Dedifferentiated amniotic fluid mesenchymal stem cell (primary cell): ENCODE measurements at regions not wholly inside any gene's neighbourhood (a gene's known extent, or its start where the extent isn't known, plus 50 kb on each side); places are given as distances from the start of the nearest gene placed in this dataset.
"Not testable (repeated sequence)": the region's sequence is repeated elsewhere in the genome, so short reads cannot be mapped to it uniquely, and the experiment has no call there.

Experiments used
- DNase-seq: peaks from one replicate; pipeline ENCODE4 v3.0.0-alpha.2; 2016; ENCODE audit errors: extremely low spot score

DNA sequence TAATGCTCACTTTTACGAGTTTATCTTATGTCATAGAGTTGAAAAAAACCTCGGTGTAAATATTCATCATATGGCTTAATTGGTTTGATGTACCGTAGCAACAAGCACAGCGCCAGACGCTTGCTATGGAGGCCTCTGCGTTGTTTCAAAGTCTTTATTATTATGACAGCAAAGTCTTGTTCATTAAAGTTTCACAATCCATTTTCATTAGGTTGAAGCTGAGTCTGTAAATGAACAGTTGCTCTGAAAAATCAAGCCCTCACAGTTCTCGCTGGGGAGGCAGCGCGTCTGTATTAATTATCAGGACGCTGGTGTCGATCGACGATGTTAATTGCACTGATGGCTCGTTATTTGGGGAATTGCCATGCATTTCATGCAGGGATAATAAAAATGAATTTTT is 185.6 kb downstream of the INSC start:
- DNase-seq: no peak

DNA sequence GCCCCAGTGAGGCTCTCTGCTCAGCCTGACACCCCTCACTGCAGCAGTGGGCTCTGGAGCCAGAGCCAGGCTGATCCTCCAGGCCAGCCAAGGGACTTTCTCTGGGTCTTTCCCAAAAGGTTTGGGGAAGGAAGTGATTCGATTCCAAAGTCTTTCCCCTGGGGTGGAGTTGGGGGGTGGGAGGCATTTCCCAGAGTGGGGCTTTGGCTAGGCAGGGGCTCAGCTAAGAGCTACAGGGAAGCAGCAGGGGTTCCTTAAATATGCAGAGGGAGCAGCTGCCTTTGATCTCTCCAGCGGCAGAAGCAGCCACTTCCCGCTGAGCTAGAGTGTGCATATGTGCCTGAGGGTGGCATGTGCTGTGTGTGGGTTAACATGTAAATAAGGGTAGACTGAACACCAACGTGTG is 192.9 kb downstream of the INSC start:
- DNase-seq: no peak

DNA sequence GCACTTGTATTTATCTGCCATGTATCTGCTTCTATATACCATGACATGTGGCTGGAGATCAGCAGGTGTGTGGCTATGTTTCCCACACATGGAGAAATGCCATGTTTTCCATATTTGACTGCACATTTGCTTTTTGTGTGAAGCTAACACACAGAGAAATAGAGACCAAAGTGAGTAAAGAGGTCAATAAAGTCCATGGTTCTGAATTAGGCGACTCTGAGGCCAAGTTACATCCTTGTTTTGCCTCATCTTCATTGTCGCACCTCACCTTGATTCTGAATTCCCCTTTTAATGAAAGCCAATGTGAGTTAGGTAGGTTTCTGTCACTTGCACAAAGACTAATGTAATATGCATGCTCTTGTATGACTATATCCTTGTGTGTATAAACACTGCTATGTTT is 194.1 kb downstream of the INSC start:
- DNase-seq: no peak

DNA sequence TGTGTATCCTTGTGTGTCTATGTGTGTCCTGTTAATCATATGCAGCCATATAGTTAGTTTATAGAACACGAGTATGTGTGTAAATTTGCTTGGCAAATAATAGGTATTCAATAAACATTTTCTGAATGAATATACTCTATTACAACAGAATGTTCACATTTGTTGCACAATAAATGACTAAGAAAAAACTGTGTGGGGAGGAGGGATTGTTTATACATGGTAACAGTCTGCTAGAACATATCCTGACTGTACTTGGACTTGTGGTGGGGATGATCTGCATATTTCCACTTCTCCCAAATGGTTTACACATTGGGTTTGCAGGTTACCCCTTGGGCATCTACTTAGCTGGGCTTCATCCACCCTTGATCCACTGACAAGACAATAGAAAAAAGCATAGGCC is 194.6 kb downstream of the INSC start:
- DNase-seq: no peak

DNA sequence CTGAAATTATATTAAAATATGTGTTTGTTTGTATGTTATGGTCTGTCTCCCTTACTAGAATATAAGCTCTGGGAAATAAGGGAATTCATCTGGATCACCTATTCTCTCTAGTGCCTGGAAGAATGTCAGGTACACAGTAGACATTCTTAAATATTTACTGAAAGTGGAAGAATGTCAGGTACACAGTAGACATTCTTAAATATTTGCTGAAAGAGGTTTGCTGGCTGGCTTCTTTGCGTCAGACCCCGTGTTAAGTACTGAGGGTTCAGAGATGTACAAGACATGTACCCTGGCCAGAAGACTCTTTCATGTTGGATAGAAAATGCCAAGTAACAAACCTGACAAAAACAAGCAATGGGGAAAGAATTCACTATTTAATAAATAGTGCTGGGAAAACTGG is 199.1 kb downstream of the INSC start:
- no peak for DNase-seq

DNA sequence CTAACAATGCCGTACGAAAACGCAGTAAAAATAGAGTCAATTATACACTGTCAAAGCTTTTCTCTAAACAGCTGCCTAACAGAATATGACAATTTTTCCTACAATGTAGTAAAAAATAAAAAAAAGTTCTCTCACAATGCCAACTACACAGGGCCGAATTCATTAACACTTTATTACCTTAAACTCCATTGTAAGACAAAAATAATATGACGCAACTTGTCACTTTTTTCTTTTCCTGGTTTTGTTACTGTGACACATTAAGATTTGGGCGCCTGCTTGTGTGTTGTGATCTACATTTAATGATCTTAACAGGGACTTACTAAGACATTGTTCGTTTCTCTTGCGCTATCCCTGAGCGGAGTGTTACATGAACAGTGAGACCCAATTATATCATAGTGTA is 204.1 kb downstream of the INSC start:
- no peak for DNase-seq

DNA sequence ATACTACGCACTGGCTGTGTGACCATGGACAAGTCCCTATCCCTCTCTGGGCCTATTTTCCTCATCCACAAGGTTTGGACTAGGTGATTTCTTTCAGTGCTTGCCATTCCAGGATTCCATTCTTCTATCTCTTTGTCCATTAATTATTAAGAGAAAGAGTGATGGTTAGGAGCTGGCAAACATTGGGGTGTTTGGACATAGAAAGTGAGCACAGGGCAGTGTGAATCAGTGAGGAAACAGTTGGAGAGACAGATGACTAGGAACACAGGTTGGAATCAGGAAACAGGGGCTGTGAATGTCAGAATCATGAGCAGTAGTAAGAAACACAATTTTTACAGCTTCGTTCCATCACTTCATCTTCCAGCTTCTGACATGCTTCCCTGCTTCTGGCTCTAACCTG is 211.8 kb downstream of the INSC start:
- DNase-seq: no peak

DNA sequence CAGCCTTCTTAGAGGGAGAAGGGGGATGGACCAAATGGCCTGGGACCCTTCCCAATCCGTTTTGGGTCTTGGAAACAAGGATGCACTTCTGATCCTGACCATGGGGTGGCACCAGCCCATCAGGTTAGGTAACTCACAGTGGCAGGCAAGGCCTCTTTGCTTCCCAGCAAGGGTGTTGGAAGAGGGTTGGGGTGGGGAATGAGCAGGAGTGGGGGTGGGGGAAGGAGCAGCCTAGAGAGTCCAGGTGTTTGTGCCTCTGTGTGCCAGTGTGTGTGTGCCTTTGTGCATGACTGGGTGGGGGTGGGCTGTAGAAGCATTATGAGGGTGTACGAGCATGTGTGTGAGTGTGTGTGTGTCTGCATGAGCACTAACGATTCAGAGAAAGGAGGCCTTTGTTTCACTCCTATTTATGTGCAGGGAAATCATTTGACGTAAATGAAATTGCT is 213.1 kb downstream of the INSC start:
- DNase-seq: no peak

DNA sequence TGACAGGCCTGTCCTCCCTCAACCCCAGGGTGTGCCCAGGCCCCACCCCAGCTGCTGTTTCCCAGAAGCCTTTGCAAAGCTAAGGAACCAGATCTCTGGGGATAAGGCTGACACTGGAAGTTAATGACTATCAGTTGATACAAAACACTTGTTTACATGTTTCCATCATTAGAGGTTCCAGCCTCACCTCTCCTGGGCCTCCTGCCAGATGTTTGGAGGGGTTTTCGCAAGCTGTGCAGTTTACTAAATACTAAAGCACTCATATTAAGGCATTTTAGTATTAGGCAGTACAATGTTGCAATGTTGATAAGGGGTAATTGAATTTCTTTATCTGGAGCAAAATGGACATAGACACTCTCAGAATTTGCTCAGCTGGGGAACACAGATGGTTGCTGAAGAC is 218.7 kb downstream of the INSC start:
- no peak for DNase-seq

DNA sequence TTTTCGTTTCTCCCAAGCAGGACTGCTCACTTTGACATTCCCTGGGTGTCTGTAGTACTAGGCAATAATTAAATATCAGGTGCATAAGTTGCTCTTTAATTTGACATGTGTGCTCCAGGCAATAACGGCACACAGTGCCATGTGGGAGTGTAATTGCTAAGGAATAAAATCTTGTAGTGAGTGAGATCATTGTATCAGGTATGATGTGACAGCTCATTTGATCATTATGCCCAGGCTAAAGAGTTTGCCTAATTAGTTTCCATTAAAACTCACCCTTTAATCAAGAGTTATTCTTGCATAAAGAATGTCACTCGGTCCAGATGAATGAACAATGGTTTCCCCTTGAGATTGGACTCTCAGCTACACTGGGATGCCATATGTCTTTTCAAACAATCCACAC is 220.0 kb downstream of the INSC start:
- no peak for DNase-seq

DNA sequence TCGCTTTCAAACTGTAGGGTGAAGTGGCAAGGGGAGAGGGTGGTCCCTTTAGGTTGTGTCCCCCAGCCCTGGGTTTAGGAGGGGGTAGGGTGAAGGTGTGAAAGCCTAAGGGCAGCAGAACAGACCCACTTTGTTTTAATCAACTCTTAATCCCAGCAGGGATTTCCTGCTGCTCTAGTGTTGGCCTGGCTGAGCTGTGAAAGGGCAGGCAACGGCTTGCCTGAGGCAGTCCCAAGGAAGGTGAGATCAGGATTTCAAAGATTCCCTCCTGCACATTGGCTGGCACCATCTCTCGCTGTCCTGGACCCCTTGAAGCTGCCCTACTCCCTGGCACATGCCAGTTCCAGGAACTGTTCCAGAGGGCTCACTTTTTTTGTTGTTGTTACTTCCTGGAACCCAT is 221.3 kb downstream of the INSC start:
- DNase-seq: no peak

DNA sequence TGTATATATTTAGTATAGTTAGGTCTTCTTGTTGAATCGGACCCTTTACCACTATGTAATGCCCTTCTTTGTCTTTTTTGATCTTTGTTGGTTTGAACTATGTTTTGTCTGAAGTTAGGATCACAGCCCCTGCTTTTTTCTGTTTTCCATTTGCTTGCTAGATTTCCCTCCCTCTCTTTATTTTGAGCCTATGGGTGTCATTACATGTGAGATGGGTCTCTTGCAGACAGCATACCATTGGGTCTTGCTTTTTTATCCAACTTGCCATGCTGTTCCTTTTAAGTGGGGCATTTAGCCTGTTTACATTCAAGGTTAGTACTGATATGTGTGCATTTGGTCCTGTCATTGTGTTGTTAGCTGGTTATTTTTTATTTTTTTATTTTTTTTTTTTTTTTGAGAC is 224.6 kb downstream of the INSC start:
- no peak for DNase-seq

DNA sequence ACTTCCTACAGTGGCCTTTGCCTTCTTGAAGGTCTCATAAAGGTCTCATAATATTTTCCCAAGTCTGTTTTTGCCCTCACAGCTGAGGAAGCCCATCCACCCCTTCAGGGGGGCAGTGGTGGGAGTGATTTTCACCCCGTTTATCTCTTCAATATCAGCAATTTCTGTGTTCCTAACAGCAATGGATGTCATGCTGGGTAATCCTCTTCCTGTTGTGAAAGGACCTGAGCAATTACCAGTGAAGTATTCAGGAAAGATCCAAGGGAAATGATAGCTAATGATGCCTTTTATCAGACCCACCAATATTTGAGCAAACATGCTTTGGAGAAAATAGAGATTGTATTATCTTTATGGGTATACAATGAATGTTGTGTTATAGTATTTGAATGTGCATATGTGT is 226.9 kb downstream of the INSC start:
- DNase-seq: no peak

DNA sequence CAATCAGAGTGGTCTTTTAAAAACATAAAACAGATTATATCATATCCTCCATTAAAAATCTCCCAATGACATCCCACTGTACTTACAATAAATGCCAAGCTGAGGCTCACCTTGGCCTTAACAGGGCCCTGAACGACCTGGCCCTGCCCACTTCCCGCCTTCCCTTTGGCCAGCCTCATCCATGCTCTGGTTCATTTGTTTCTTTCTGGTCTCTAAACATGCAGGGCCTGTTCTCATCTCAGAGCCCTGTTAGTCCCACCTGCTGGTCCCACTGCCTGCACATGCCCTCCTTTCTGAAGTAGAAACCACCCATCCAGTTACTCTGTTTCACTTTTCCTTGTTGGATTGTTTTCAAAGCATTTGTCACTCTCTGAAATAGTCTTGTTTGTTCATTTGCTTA is 227.4 kb downstream of the INSC start:
- no peak for DNase-seq

DNA sequence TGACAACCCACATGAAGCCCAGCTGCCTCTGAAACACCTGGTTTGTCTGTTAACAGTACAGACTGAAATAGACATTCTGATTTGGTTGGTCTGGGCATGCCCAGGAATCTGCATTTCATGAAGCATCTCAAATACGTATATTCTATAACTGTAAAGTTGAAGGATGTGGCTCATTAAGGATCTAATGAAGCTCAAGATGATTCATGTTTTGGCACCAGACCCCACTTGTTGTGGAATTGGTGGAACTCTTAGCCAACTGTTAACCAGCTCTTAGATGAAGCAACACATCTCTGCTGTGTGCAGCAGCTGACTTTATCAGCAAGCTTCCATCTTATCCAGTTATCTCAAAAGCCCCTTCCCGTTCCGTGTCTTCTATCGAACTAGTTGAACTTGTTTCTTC is 232.2 kb downstream of the INSC start:
- DNase-seq: no peak

DNA sequence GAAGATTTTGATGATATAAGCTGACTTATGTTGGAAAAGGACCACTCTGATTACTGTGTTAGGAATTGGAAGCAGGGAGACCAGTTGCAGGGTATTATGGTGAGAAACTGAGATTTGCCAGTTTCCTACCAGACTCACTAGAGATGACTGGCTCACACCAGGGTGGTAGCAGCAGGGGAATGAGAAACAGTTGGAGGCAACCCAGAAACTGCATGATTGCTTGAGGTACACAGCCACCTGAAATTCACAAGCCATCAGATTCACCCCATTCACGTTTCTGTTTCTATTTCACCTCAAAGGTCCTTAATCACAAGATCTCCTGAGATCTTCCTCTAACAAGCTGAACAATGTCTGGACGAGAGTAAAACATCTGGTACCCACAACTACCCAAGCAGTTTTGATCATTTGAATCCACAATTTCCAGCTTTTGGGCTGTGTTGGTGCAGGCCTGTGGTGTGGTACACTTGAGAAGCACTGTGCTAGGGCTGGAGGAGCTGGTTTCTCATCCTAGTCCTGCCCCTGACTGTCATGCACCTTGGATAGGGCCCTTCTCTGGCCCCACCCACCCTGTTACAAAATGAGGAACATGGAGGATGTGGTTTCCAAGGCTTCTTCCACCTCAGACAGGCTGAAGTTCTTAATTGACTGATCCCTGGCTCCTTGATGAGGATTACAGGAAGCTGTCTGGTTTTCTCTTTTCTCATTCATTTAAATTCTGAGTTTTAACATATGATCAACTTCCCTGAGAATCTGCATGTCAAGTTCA is 233.4 kb downstream of the INSC start:
- DNase-seq: no peak

DNA sequence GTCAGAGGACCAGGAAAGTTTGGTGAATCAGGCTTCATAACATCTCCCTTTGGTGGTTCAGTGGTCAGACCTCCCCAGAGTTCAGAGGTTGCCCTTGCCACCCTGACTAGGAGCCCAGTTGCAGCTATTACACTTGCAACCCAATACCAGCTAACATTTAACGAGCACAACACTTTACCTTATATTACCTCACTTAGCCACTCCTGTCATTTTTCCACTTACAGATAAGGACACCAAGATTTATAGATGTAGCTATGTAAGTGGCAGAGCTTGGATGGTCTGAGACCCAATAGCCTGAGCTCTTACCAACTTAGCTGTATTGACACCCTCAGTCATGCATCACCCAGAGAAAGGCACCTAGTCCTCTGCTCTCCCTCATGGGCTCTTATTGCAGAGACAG is 234.7 kb downstream of the INSC start:
- DNase-seq: no peak

DNA sequence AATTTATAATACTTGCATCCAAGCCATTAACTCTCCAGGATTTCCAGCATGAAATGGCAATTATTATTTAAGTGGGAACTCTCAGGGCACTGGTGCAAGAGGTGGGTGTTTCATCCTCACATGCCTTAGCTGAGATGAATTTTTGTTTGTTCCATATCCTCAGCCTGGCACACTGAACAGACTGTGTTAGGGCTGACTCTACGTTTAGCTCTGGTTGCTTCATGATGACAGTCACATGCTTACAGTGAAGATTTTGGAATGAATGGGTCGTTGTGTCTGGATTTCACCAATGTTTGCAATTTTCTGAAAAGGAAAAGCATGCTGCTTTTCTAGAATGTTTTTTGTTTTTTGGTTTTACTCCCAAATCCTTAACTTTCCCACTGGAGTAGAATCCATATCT is 246.6 kb downstream of the INSC start:
- no peak for DNase-seq

DNA sequence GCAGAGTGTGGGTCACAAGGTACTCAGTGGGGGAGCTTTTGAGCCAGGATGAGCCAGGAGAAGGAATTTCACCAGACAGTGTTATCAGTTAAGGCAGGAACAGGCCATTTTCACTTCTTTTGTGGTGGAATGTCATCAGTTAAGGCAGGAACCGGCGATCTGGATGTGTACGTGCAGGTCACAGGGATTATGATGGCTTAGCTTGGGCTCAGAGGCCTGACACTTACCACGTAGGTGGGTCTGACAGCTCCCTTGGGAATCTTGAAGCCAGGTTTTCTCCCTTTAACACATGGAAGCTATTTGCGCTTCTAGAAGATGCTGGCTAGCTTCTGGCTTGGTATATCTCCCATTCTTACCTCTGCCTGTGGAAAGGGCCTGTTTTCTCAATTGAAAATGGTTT is 250.6 kb downstream of the INSC start:
- DNase-seq: not testable (repeated sequence)

DNA sequence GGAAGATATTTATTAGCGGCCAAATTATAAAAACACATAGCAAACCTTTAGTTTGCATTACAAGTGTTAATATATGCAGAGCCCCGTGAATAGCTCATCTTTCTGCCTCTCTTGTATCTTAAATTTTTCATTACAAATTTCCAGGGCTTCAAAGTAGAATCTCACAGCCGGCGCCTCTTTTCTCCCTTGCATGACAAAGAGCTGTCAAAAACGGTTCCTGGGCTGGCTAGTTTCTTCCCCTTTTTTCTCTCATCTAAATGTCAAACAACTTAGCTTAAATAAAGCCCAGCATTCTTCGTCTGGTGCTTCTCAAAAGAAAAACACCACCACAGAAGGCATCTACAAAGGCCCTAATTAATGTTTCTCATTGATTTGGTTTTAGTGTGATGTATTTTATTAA is 253.0 kb downstream of the INSC start:
- no peak for DNase-seq

DNA sequence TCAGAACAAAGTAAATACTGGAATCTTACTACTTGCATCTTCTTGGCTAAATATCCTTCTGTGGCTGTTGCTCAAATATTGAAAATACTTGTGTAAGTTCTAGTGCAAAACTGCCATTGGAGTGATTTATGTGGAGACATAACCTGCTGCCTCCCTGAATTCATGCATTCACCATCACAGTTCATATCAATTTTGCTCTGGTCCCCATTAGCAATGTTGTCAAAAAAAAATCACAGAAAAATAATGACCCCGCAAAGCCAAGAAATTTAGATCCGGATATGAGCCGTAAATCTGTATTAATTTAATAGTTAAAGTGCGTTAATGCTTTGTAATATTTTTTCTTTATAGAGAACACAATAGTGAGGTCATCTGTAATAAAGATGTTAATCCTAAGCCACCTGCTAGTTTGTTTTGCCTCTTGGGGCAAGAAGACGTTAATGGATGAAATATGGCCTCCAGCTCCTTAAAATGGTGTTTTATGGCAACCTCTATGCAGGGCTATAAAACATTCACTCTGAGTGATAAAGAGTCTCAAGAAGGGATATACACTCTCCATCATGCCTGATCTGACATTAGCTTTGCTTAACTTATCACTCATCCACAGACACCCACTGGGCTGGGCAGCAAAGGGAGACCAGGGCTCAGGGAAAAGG is 255.9 kb downstream of the INSC start:
- DNase-seq: no peak

DNA sequence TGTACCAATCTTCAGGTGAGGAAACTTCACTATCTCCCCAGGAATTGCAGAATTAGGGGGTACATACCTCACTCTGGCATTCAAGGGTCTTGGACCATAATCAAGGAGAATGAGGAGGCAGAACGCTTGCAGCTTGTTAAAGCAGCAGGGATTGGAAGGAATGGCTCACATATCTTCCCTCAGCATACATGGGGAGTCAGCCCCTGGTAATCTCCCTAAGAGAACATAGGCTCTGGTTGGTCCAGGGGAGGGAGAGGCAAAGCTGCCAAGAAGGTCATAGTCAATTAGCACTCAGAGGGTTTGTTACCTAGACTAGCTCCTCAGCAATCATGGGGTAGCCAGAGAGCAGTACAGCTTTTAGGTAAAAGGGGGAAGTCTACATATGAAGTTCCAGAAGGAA is 256.8 kb downstream of the INSC start:
- no peak for DNase-seq

DNA sequence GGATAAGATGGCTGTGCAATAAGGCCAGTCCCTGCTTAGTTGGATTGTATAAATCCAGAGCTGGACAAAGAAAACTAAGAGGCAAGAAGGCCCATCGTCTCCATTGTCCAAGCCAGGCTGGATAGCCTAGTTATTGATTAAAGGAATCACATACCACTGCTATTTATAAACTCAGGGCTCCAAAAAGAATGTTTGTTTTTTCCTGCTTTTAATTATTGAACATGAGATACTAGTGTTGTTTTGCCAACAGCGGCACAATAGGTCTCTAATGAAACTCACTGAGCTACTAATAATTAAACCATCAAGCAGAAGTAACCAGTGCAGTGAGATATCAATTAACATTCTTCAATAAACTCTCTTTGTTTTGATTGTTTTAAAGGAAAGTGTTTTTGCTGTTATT is 259.7 kb downstream of the INSC start:
- no peak for DNase-seq

DNA sequence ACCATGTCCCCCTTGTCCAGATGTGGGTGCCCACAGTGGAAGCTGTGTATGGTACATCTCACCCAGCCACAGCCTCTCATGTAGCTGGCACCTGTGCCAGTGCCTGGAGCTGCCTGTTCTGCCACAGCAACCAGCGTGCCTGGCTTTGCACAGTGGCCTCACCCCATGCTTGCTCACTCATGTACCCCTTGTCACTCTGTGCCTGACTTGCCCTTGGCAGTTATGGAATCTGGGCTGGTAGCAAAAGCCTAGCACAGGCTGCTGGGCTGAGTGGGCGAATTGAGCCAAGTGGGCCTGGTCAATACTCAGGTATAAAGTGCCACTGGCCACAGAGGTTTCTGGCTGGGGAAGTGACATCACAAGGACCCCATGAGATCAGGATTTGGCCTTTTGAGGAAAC is 264.2 kb downstream of the INSC start:
- DNase-seq: no peak
